ENCODE measurements at regions not wholly inside any gene's neighbourhood (a gene's known extent, or its start where the extent isn't known, plus 50 kb on each side); places are given as distances from the start of the nearest gene placed in this dataset.

- no peak for DNase-seq (ENCODE audit: low read depth)
Observed at GRCh38 chr14:66420251-66421006, 65.7 kb upstream of the CCDC196 start.

DNA sequence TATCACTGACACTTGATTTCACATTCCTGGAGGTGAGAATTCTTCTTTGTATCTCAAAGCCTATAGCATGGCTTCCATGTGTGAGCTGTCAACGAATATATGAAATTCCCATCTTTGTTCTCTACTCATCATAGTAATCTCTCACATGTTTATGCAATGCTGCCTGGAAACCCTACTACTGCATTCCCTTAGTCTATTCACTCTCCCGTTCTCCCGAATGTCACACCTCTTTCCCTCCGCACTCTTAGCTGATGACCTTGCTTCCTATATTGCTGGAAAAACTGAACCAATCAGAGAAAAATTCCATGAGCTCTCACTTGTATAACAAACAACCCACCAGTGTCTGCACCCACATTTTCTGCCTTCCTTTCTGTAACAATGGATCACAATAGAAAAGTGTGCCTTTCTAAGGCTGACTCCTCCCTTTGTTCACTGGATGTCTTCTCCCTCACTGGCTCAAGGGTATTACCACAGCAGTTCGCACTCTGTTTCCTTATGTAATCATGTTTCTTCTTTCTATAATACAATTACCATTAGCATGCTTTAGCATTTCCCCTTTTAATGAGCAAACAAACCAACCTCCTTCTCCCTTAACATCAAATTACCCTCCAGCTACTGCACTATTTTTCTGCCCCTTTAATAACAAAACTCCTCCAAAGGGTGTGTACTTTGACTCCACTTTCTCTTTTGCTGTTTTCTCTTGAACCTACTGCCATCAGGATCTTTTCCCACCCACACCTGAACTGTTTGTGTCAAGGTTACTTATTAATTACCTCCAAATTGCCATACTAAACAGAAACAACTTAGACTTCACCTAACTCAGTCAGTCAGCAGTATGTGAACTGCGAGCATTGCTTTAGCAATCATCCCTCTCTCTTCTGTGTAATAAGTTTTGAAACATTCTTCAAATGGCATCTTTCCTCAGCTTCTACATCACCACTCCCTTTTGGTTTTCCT lies 63.9 kb upstream of the CCDC196 start:
- no peak for DNase-seq (ENCODE audit: low read depth)

- DNase-seq (ENCODE audit: low read depth), result no peak
Observed at GRCh38 chr14:66425402-66425801, 60.8 kb upstream of the CCDC196 start.

DNA sequence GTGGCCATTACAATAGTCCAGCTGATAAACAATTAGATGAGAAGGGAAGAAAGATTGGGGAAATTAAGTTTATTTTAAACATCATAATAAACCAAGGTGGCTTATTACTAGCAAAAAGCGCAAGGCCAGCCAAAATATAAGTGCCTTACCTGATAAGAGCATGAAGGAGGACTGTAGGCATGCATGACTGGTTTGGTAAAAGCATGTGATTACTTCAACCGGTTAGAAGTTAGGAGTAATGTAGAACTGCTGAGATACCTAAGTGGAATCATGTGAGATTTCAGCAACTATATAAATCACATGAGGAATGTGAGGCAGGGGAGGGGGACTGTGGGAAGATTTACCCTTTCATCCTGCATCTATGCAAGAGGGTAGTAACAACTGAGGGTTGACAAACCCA lies 59.7 kb upstream of the CCDC196 start:
- no peak for DNase-seq (ENCODE audit: low read depth)

DNA sequence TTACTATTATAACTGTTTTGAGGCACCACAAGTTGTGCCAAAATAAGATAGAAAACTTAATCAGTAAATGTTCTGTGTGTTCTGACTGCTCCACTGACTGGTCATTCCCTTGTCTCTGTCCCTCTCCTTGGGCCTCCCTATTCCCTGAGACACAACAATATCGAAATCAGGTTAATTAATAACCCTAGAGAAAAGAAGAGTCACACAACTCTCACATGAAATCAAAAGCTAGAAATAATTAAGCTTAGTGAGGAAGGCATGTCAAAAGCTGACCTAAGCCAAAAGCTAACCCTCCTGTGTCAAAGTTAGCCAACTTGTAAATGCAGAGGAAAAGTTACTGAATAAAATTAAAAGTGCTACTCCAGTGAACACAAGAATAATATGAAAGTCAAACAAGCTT lies 53.8 kb upstream of the CCDC196 start:
- DNase-seq (ENCODE audit: low read depth), result no peak

DNA sequence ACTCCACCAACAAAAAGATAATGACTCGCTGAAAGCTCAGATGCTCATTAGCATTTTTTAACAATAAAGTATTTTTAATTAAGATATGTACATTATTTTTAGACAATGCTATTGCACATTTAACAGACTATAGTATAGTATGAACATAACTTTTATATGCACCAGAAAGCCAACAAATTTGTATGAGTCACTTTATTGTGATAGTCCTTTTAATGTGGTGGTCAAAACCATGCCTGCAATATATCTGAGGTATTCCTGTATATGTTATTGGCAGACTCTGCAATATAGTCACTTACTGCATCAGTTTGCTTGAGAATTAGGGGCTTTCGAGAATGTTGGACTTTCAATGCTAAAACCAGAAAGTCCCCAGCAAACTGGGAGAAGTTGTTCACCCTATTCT lies 51.7 kb upstream of the CCDC196 start:
- no peak for DNase-seq (ENCODE audit: low read depth)

GRCh38 chr14:66435683-66436082 lies 50.5 kb upstream of the CCDC196 start:
- DNase-seq (ENCODE audit: low read depth), result no peak
